Upper lobe of left lung (tissue), 6 donors: ENCODE measurements at regions not wholly inside any gene's neighbourhood (a gene's known extent, or its start where the extent isn't known, plus 50 kb on each side); places are given as distances from the start of the nearest gene placed in this dataset.

Source experiments
- ATAC-seq, 2 donors: fragments of 200-7000 bp; cut with Tn5 transposase; one replicate each; pipeline ENCODE4 v1.9.1; 2022; ENCODE audit warnings: mild to moderate bottlenecking in 2 of 2, moderate library complexity in 2 of 2; ENCODE audit not compliant: low FRiP score in 2 of 2
- DNase-seq, 2 donors: peaks; one replicate each; pipeline ENCODE4 v3.0.0-alpha.2; 2019 to 2020
- H3K27ac ChIP-seq, 4 donors: fragments of 200-600 bp; sonication (generic); one replicate each; pipeline ENCODE4 v1.5.1; 2016 to 2019
- H3K27me3 ChIP-seq, 4 donors: fragments of 200-600 bp; sonication (generic); one replicate each; pipeline ENCODE4 v1.5.1; 2017 to 2019
- H3K36me3 ChIP-seq, 4 donors: fragments of 200-600 bp; sonication (generic); one replicate each; pipeline ENCODE4 v1.5.1; 2016 to 2019
- H3K4me1 ChIP-seq, 4 donors: fragments of 200-600 bp; sonication (generic); one replicate each; pipeline ENCODE4 v1.5.1; 2018 to 2019
- H3K4me3 ChIP-seq, 4 donors: fragments of 200-600 bp; sonication (generic); one replicate each; pipeline ENCODE4 v1.5.1; 2017 to 2019; ENCODE audit warnings: mild to moderate bottlenecking in 2 of 4, moderate library complexity in 1 of 4
- H3K9me3 ChIP-seq, 4 donors: fragments of 200-600 bp; sonication (generic); one replicate each; pipeline ENCODE4 v1.5.1; 2018 to 2019
- EP300 ChIP-seq, 4 donors: sonication (generic); formaldehyde crosslinking; IDR thresholded peaks; one replicate each; pipeline ENCODE4 v1.5.1; 2017; ENCODE audit warnings: antibody characterized with exemption in 4 of 4, control low read depth in 2 of 4
- POLR2A ChIP-seq, 4 donors: fragments of 450-650 bp; IDR thresholded peaks; one replicate each; pipeline ENCODE4 v1.5.1; 2016 to 2017; ENCODE audit warnings: antibody characterized with exemption in 4 of 4, mild to moderate bottlenecking in 2 of 4
- POLR2AphosphoS5 ChIP-seq, 2 donors: sonication (generic); formaldehyde crosslinking; IDR thresholded peaks; one replicate each; pipeline ENCODE4 v1.5.1; 2017; ENCODE audit warnings: antibody characterized with exemption in 2 of 2
- WGBS, 2 donors: methylation state at CpG; one replicate each; pipeline ENCODE4 v1.1.5; 2017 to 2018; 5-methylcytosine and 5-hydroxymethylcytosine counted together
- TF ChIP-seq, protein P1 (sequence below), 6 experiments: fragments of 450-650 bp in 4 of 6; fragments of 200-600 bp in 2 of 6; sonication (generic) in 2 of 6; IDR thresholded peaks; one replicate each; pipeline ENCODE4 v1.5.1; 2016 to 2019; ENCODE audit warnings: antibody characterized with exemption in 6 of 6
- donor health status: DM: no; HTN: no; CAD: no; lungs with moderate emphysema.
- donor health status: DM: no; HTN: yes; CAD: no; lungs with severe emphysema.

DNA sequence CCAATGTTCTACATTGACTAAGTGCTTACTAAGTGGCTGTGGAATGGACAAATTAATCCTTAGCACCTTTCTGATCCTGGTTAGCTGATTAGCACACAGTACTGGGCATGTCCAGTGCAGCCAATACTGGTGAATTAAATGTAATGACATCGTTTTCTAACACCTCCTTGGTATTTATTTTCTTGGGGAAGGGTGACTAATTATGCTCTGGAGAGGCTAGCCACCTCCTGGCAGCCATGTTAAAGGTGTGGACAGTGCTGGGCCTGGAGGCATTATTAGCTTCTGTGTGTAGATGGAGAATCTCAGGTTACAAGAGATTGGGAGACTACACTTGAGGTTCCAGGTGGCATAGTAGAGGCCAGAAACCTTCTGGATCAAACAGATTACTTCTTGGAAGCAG, 230.9 kb upstream of the DDHD1 start:
- ATAC-seq (no peak), DNase-seq (no peak)
- H3K4me3 ChIP-seq: no peak overlapping the region
- 64 to 73% methylated on average over 1 of the region's 1 CpG for WGBS, 2 donors
- no peaks in the 10 kb centered on the region for H3K9me3 ChIP-seq
- H3K4me1 ChIP-seq: no peaks in the 10 kb centered on the region
- H3K36me3 ChIP-seq: no peaks in the 10 kb centered on the region
- H3K27ac ChIP-seq: no peak overlapping the region
- H3K27me3 ChIP-seq: no peaks in the 10 kb centered on the region
- TF ChIP-seq EP300 (IDR thresholded peaks at IDR 0.05): no peak
- TF ChIP-seq POLR2AphosphoS5 (IDR thresholded peaks at IDR 0.05): no peak
- TF ChIP-seq, protein P1, sequence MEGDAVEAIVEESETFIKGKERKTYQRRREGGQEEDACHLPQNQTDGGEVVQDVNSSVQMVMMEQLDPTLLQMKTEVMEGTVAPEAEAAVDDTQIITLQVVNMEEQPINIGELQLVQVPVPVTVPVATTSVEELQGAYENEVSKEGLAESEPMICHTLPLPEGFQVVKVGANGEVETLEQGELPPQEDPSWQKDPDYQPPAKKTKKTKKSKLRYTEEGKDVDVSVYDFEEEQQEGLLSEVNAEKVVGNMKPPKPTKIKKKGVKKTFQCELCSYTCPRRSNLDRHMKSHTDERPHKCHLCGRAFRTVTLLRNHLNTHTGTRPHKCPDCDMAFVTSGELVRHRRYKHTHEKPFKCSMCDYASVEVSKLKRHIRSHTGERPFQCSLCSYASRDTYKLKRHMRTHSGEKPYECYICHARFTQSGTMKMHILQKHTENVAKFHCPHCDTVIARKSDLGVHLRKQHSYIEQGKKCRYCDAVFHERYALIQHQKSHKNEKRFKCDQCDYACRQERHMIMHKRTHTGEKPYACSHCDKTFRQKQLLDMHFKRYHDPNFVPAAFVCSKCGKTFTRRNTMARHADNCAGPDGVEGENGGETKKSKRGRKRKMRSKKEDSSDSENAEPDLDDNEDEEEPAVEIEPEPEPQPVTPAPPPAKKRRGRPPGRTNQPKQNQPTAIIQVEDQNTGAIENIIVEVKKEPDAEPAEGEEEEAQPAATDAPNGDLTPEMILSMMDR (IDR thresholded peaks at IDR 0.05): no peak
- TF ChIP-seq POLR2A (IDR thresholded peaks at IDR 0.05): no peak

DNA sequence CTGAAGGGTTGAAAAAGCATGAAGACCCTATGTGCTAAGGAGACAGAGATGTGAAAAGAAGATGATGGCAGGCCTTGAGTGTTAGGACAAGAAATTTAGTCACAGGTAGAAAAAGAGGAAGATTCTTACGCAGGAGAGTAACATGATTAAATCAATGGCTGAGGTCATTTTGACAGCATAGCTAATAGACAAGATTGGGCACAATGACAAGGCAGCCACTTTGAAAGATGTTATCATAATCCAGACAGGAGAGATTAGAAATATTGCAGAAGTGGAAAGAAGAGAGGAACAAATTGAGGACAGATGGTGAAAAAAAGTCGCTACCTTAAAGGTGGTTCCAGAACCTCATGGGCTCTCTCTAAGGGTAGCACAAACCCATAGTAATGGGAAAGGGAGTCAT, 228.8 kb upstream of the DDHD1 start:
- no peak overlapping the region for H3K27ac ChIP-seq
- DNase-seq: no peak
- no peaks in the 10 kb centered on the region for H3K9me3 ChIP-seq
- no peaks in the 10 kb centered on the region for H3K27me3 ChIP-seq
- H3K4me3 ChIP-seq: no peak overlapping the region
- no peak for ATAC-seq
- TF ChIP-seq POLR2A (IDR thresholded peaks at IDR 0.05): no peak
- TF ChIP-seq, protein P1 (IDR thresholded peaks at IDR 0.05): no peak
- no peak for TF ChIP-seq EP300 (IDR thresholded peaks at IDR 0.05)
- TF ChIP-seq POLR2AphosphoS5 (IDR thresholded peaks at IDR 0.05): no peak
- 93 to 99% methylated on average over 2 of the region's 2 CpGs for WGBS, 2 donors
- H3K36me3 ChIP-seq: no peaks in the 10 kb centered on the region
- H3K4me1 ChIP-seq: no peaks in the 10 kb centered on the region

DNA sequence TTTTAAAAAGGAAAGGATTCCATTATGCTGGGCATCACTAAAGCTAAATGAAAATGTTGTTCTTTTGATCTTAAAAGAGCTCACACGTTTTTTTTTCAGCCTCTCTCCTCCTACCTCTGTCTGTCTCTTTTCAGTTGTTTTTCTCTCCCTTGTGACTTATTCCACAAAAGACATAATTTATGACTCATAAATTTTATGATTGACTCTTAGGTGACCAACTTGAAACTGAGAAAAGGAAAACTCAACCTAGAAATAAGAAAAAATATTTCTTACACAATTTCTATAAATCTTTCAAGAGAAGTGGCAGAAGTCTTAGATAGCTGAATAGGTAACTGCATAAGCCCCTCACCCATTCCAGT, 227.7 kb upstream of the DDHD1 start:
- no peak overlapping the region for H3K27ac ChIP-seq
- H3K4me3 ChIP-seq: no peak overlapping the region
- H3K36me3 ChIP-seq: no peaks in the 10 kb centered on the region
- H3K4me1 ChIP-seq: peaks cover 0 to 6% (median 2%) of the 10 kb centered on the region in 4 donors
- H3K9me3 ChIP-seq: no peaks in the 10 kb centered on the region
- no peak for DNase-seq
- no peak for ATAC-seq
- WGBS, 2 donors: 50 to 70% methylated on average over 1 of the region's 1 CpG
- TF ChIP-seq EP300 (IDR thresholded peaks at IDR 0.05) (no peak), POLR2A (IDR thresholded peaks at IDR 0.05) (no peak), POLR2AphosphoS5 (IDR thresholded peaks at IDR 0.05) (no peak)
- TF ChIP-seq, protein P1 (IDR thresholded peaks at IDR 0.05): no peak
- no peaks in the 10 kb centered on the region for H3K27me3 ChIP-seq

DNA sequence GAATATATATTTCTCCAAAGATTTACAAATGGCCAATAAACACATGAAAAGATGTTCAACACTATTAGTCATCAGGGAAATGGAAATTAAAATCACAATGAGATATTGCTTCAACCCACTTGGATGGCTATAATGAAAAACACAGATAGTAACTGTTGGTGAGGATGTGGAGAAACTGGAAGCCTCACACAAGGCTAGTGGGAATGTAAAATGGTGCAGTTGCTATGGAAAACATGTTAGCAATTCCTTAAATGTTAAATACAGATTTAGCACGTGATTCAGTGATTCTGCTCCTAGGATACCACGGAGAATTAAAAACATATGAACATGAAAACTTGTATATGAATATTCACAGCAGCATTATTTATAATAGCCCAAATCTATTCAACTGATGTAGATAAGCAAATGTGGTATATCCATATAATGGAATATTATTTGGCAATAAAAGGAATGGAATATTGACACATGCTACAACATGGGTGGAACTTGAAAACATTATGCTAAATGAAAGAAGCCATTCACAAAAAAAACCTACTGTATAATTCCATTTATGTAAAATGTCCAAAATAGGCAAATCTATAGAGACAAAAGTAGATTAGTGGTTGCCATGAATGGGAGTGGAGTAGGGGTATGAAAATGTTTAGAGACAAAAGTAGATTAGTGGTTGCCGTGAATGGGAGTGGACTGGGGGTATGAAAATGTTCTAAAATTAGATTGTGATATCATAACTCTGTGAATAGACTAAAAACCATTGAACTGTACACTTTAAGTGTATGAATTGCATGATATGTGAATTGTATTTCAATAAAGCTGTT, 227.1 kb upstream of the DDHD1 start:
- Histone ChIP-seq H3K27ac (no peak overlapping the region), H3K4me3 (no peak overlapping the region), H3K4me1 (peaks cover 0 to 11% (median 5%) of the 10 kb centered on the region in 4 donors), H3K9me3 (no peaks in the 10 kb centered on the region), H3K27me3 (no peaks in the 10 kb centered on the region), H3K36me3 (no peaks in the 10 kb centered on the region)
- ATAC-seq (no peak), DNase-seq (no peak)
- WGBS, 2 donors: 88 to 92% methylated on average over 3 of the region's 3 CpGs
- TF ChIP-seq POLR2AphosphoS5 (IDR thresholded peaks at IDR 0.05): no peak
- no peak for TF ChIP-seq EP300 (IDR thresholded peaks at IDR 0.05)
- no peak for TF ChIP-seq POLR2A (IDR thresholded peaks at IDR 0.05)
- TF ChIP-seq, protein P1 (IDR thresholded peaks at IDR 0.05): no peak

DNA sequence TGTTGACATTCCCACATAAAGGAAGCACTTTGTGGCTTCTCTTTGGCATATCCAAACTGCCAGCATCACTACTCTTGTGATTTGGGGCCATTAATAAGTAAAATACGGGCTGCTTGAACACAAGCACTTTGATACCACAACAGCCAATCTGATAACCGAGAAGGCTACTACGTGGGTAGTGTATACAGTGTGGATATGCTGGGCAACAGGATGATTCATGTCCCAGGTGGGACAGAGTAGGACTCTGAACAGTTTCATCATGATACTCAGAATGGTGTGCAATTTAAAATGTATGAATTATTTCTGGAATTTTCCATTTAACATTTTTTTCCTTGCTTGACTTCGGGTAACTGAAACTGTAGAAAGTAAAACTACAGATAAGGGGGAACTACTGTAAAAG, 225.0 kb upstream of the DDHD1 start:
- H3K27ac ChIP-seq: no peak overlapping the region
- DNase-seq: no peak
- H3K4me1 ChIP-seq: peaks cover 0 to 13% (median 5%) of the 10 kb centered on the region in 4 donors
- 74 to 79% methylated on average over 4 of the region's 4 CpGs for WGBS, 2 donors
- H3K4me3 ChIP-seq: no peak overlapping the region
- H3K9me3 ChIP-seq: no peaks in the 10 kb centered on the region
- H3K27me3 ChIP-seq: no peaks in the 10 kb centered on the region
- no peaks in the 10 kb centered on the region for H3K36me3 ChIP-seq
- TF ChIP-seq POLR2A (IDR thresholded peaks at IDR 0.05) (no peak), EP300 (IDR thresholded peaks at IDR 0.05) (no peak), POLR2AphosphoS5 (IDR thresholded peaks at IDR 0.05) (no peak)
- TF ChIP-seq, protein P1 (IDR thresholded peaks at IDR 0.05): no peak
- ATAC-seq: no peak
